HG03060 (cell line): ENCODE measurements at regions not wholly inside any gene's neighbourhood (a gene's known extent, or its start where the extent isn't known, plus 50 kb on each side); places are given as distances from the start of the nearest gene placed in this dataset.
"Not testable (repeated sequence)": the region's sequence is repeated elsewhere in the genome, so short reads cannot be mapped to it uniquely, and the experiment has no call there.

Experiments
- ATAC-seq: cut with Tn5 transposase; IDR thresholded peaks from one replicate; pipeline ENCODE4 v1.9.1; 2021; ENCODE audit warnings: low read depth, moderate number of reproducible peaks; ENCODE audit not compliant: unreplicated experiment

DNA sequence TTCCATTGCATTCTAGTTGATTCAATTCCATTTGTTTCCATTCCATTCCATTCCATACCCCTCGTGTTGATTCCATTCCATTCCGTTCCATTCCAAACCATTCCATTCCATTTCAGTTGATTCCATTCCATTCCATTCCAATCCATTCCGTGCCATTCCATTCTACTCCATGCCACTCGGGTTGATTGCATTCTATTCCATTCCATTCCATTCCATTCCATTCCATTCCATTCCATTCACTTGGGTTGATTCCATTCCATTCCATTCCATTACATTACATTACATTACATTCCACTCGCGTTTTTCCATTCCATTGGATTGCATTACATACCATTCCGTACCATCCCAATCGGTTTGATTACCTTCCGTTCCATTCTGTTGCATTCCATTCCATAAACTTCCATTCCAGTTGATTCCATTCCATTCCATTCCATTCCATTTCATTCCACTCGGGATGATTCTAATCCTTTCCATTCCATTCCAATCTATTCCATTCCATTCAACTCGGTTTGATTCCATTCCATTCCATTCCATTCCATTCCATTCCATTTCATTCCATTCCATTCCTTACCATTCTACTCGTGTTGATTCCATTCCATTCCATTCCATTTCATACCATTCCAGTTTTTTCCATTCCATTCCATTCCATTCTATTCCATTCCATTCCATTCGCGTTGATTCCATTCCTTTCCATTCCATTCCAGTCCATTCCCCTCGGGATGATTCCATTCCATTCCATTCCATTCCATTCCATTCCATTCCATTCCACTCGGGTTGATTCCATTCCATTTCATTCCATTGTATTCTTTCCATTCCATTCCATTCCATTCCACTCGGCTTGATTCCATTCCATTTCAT is 1140.4 kb downstream of the RPIA start:
- ATAC-seq, result no peak

DNA sequence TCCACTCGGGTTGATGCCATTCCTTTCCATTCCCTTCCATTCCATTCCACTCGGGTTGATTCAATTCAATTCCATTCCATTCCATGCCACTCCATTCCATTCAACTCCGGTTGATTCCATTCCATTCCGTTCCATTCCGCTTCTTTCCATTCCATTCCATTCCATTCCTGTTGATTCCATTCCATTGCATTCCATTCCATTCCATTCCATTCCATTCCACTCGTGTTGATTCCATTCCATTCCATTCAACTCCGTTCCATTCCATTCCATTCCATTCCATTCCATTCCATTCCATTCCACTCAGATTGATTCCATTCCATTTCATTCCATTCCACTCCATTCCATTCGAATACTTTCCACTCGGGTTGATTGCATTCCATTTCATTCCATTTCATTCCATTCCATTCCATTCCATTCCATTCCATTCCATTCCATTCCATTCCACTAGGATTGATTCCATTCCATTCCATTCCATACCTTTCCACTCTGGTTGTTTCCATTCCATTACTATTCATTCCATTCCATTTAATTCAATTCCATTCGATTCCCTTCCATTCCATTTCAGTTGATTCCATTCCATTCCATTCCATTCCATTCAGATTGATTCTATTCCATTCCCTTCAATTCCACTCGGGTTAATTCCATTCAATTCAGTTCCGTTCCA is 1141.8 kb downstream of the RPIA start:
- ATAC-seq, result peak; percentile 27

DNA sequence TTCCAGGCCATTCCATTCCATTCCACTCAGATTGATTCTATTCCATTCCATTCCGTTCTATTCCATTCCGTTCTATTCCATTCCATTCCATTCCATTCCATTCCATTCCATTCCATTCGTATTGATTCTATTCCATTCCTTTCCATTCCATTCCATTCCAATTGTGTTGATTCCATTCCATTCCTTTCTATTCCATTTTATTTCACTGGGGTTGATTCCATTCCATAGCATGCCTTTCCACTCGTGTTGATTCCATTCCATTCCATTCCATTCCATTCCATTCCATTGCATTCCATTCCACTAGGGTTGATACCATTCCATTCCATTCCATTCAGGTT is 1142.3 kb downstream of the RPIA start:
- no peak for ATAC-seq

DNA sequence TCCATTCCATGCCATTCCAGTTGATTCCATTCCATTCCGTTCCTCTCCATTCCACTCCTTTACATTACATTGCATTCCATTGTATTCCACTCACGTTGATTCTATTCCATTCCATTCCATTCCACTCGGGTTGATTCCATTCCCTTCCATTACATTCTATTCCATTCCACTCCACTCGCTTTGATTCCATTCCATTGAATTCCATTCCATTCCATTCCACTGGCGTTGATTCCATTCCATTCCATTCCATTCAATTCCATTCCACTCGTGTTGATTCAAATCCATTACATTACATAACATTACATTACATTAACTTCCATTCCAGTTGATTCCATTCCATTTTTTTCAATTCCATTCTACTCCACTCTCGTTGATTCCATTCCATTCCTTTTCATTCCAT is 1142.8 kb downstream of the RPIA start:
- no peak for ATAC-seq

DNA sequence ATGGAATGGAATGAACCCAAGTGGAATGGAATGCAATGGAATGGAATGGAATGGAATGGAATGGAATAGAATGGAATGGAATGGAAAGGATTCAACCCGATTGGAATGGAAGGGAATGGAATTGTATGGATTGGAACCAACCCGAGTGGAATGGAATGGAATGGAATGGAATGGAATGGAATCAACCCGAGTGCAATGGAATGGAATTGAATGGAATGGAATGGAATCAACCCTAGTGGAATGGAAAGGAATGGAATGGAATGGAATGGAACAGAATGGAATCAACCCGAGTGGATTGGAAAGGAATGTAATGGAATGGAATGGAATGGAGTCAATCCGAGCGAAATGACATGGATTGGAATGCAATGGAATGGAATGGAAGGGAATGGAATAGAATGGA is 1144.9 kb downstream of the RPIA start:
- peak; percentile 37 for ATAC-seq

DNA sequence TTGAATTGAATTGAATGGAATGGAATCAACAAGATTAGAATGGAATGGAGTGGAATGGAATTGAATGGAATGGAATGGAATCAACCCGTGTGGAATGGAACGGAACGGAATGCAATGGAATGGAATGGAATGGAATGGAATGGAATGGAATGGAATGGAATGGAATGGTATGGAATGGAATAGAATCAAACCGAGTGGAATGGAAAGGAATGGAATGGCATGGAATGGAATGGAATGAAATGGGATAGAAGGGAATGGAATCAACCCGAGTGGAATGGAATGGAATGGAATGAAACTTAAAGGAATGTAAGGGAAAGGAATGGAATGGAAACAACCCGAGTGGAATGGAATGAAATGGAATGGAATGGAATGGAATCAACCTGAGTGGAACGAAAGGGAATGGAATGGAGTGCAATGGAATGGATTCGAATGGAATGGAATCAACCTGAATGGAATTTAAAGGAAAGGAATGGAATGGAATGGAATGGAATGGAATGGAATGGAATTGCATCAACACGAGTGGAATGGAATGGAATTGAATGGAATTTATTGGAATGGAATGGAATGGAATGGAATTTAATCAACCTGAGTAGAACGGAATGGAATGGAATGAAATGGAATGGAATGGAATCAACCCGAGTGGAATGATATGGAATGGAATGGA is 1146.6 kb downstream of the RPIA start:
- ATAC-seq, result no peak

DNA sequence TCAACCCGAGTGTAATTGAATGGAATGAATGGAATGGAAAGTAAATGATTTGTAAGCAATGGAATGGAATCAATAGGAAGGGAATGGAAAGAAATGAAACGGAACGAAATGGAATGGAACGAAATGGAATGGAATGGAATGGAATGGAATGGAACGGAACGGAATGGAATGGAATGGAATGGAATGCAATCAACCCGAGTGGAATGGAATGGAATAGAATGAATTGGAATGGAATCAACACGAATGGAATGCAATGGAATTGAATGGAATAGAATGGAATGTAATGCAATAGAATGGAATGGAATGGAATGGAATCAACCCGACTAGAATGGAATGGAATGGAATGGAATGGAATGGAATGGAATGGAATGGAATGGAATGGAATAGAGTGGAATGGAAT is 1148.7 kb downstream of the RPIA start:
- not testable (repeated sequence) for ATAC-seq

DNA sequence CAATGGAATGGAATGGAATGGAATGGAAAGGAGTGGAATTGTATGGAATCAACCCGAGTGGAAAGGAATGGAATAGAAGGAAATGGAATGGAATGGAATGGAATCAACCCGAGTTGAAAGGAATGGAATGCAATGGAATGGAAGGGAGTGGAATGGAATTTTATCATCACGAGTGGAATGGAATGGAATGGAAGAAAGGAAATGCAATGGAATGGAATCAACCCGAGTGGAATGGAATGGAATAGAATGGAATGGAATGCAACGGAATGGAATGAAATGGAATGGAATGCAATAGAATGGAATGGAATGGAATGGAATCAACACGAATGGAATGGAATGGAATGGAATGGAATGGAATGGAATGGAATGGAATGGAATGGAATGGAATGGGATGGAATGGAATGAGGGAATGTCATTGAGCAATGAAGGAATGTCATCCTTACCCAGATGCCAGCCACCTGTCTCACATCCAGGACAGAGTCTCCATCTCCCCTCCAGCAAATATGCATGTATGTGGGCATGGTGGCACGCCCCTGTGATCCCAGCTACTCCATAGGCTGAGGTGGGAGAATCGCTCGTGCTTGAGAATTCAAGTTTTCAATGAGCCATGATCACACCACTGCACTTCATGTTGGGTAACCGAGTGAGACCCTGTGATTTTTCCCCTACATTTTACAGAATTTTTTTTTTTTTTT is 1149.5 kb downstream of the RPIA start:
- not testable (repeated sequence) for ATAC-seq

DNA sequence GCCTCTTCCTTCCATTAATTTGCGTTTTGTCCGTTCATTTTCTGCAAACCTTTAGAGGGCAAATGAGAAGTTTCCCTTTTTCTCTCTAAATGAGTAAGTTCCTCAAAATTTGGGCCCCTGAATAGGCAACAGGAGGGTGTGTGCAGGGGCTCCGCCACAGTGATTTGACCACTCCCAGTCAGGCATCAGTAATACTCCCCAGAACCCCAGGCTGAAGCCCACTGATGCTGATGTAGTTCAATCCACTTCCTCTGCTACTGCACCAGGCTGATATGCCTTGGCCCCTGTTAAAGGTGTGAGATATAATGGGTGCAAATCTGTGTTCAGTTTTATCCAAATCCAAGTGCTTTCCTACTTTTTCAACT is 1150.0 kb downstream of the RPIA start:
- no peak for ATAC-seq

DNA sequence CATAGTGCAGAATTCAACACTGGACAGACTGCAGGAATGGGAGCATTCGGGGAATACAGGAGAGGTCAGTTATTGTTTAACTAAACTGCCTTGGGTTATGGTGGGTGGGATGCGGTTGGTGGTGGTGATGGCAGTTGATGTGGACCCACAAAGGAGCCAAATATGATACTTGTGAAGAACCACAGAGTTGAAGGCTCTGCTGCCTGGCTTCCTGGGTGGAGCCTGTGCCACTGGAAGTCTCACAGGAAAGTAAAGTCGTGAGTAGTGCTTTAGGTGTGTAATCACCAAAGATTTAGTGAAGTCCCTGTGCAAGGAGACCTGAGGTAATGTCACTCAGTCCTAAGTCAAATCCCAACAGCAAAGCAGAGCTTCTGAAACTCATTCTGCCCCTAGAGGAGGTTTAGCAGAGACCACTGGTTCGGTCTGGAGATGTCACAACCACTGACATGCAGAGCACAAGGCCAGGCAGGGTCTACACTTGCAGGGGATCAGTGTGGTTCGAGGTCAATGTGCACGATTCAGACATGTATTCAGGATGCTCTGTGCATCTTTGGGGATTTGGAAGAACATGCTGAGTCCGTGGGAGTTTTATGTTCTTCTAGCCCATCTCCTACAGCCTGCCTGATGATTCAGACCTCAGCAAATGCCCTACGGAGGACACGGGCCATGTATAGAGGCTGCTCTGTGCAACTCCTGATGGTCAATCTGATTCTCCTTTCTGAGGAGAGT is 1150.9 kb downstream of the RPIA start:
- ATAC-seq, result no peak

DNA sequence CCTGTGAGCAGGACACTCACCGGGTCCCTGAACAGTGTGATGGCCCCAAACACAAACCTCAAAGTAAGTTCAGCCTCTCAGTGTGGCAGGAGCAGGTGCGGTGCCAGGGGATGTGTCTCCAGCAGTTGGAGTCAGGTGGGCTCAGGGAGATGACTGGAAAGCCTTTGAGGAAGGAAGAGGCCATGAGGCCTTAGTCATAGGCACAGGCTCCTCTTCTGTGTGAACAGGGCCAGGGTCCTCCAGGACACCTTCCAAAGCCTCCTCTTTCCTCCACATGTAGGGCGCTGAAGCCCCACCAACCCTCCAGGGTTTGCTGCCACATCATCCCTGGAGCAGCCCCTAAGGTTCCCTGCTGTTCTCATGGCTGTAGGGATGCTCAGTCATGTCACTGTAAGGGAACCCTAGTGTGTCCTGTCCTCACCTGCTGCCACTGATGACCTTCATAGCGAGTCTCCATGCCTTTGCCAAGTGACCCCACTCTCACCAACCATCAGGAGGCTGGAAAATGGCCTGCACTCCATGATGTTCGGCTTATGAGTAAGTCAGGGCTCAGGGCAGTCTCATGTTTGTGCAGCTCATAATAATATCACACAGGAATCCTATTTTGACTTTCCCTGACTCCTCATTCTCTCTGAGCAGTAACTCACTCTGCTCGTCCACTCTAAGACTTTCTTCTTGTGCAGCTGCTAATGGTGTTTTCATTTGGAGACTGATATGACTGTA is 1152.9 kb downstream of the RPIA start:
- ATAC-seq, result no peak

DNA sequence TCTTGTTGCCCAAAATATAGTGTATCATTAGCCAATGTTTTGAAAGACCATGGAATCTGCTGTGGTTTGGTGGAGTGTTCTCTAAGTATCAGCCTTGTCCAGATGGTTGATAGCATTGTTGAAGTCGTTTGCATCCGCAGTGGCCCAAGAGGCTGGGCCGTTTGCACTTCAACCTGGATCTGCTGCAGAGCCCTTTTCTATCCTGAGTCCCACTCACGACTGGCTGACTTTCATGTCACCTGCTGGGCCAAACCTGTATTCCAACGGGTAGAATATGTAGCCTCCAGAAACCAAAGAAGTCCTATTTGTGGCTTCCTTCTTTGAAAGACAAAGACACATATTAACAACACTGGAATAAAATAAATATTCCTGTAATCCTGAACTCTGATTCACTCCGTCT is 1154.1 kb downstream of the RPIA start:
- ATAC-seq, result no peak

DNA sequence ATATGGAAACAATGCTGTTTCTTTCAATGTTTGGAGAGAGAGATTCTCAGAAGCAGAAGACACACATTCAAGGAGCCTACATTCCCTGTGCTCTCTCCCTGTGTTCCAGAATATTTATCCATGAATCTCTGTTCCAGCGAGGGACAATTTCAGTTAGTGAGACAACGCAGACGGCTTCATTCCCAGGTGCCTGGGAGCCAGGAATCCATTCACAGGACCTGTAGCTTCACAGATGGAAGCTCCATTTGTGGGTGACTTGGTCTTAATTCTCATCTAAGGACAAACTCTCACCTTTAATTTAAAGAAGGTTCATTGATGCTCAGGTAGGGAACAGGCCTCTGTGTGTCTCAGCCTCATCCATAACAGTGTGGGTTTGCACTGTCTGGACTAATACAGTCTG is 1156.6 kb downstream of the RPIA start:
- ATAC-seq, result no peak

DNA sequence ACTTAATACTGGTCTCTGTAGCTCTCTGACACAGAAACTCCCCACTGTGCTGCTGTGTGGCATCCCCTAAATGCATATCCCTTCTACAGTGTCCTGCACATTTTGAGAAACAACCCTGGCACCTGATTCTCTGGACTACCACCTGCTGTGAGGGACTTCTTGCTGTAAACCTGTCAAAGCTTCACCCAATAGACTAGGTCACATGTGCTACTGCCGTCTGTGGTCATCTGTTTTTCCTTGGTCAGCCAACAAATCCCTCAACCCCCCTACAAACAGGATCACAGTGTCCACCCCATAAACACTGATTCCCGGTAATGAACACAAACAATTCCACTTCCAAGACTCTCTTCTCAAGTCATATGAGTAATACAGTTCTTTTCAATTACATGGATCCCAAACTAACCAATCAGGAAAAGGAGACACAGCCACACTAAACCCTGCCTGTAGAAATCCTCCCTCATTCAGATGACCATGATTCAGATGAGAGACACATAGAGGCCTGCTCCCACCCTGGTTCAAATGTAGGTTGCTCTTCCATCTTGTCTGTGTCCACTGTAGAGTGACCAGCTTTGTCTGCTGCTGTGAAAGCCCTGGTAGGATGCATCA is 1157.4 kb downstream of the RPIA start:
- no peak for ATAC-seq

DNA sequence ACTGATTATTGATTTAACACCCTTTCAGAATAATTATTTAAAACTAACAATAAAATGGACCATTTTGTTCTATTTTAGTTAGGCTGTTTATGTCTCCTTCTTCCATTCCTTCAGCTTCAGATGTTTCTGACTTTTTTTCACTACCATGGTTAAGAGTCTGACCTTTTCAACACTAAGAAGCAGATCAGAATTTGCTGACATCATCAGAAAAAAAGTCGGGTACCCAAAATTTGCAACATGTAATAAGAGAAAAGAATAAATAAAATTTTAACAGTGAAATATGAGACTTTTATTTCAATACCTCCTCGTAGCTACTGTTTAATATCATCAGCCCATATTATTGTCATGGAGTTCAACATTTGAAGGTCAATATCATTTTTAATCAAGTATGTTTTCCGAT is 1158.3 kb downstream of the RPIA start:
- no peak for ATAC-seq

DNA sequence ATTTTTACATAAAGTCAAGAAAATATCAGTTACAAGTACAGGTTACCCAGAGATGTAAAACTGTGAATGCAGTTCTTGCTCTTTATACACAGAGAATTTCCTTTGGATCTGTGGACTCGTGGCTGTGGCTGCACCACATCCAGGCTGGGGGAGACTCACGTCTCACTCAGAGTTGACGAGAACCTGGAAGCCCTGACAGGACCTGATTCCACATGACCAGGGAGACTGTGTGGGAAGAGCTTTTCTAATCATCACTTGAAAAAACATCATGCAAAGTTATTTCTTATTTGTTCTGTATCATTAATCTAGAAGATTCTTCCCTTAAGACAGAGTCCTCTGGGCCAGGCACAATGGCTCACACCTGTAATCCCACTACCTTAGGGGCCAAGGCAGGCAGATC is 1159.0 kb downstream of the RPIA start:
- no peak for ATAC-seq

DNA sequence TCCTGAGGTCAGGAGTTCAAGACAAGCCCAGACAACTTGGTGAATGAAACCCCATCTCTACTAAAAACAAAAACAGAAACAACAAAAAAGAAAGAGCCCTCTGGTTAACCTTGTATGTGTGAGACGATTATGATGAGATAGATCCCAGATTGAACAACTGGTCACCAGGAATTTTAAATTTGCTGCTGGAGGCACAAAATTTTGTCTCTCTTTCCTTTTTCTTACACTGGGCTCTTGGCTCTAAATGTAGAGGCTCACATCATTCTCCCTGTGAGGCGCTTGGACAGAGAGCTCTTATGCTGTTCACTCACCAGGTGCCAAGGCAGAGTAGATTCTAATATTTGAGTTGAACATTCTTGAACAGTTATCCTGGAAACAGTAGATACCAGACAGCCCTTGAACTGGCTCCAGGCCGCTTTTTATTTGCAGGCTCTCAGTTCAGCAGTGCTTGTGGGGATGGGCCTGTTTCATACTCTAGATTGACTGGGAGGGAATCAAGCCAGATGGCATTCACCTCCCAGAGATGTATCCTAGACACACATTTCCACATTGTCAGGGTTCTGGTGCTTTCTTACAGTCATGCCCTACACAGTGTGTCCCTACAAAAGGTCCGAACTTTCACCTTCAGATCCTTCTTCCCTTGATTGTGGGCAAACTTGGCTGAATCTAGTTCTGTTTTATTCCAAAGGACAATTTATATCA is 1159.6 kb downstream of the RPIA start:
- no peak for ATAC-seq

DNA sequence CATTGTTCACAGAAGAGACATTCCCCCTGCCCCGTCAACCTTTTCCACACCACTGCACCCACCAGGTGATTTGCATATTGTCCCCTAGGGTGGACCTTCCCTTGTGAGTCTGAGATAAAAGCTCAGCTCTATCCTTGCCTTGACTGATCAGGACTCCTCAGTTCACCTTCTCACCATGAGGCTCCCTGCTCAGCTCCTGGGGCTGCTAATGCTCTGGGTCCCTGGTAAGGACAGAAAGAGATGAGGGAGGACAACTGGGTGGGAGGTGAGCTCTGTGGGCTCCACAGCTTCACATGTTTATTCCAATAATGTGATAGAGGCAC is 1160.1 kb downstream of the RPIA start:
- no peak for ATAC-seq

DNA sequence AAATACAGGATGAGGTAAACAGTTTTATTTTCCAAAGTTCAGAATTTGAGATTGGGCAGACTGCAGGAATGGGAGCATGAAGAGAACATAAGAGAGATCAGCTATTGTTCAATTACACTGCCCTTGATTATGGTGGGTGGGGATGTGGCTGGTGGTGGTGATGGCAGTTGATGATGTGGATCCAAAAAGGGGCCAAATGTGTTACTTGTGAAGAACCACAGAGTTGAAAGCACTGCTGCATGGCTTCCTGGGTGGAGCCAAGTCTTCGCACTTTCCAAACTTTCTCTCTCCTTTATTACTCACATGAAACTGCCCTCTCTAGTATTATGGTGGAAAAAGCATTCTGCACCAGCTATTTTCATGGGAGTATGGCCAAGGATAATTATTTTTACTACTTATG is 1162.0 kb downstream of the RPIA start:
- not testable (repeated sequence) for ATAC-seq
